ENCODE measurements at regions not wholly inside any gene's neighbourhood (a gene's known extent, or its start where the extent isn't known, plus 50 kb on each side); places are given as distances from the start of the nearest gene placed in this dataset.

GRCh38 chr17:31663576-31663975 lies 195.5 kb downstream of the COPRS start:
- H4K20me1 ChIP-seq (ENCODE audit: insufficient read depth, low read length) = no peaks in the 10 kb centered on the region
- H3K4me2 ChIP-seq (ENCODE audit: low read depth, low read length) = no peak overlapping the region
- no peak overlapping the region for H3K9ac ChIP-seq (ENCODE audit: low read length)
- no peaks in the 10 kb centered on the region for H3K9me3 ChIP-seq (replicated peaks; ENCODE audit: insufficient read depth, low read length)
- no peaks in the 10 kb centered on the region for H3K36me3 ChIP-seq (replicated peaks; ENCODE audit: insufficient read depth, low read length)
- H2AFZ ChIP-seq (ENCODE audit: low read length) = no peak overlapping the region
- no peaks in the 10 kb centered on the region for H3K4me1 ChIP-seq (ENCODE audit: low read length)
- no peak overlapping the region for H3K4me3 ChIP-seq (ENCODE audit: low read length)
- H3F3A ChIP-seq (ENCODE audit: insufficient read depth, low read length) = no peaks in the 10 kb centered on the region
- H3K27me3 ChIP-seq (replicated peaks; ENCODE audit: insufficient read depth, low read length) = no peaks in the 10 kb centered on the region
- no peaks in the 10 kb centered on the region for H3K79me2 ChIP-seq (ENCODE audit: low read length)
- no peak for DNase-seq
- TF ChIP-seq CTCF (IDR thresholded peaks at IDR 0.05; ENCODE audit: low read length) = no peak
- TF ChIP-seq EZH2phosphoT487 (IDR thresholded peaks at IDR 0.05; ENCODE audit: low read length) = no peak
- TF ChIP-seq EZH2 (optimal IDR thresholded peaks at IDR 0.05; ENCODE audit: low read depth, low read length) = no peak
- no peaks in the 10 kb centered on the region for H3K9me2 ChIP-seq (replicated peaks; ENCODE audit: insufficient read depth, low read length)
- no peak overlapping the region for H3K27ac ChIP-seq (ENCODE audit: low read length)

- TF ChIP-seq CTCF (IDR thresholded peaks at IDR 0.05; ENCODE audit: low read length) (no peak), EZH2phosphoT487 (IDR thresholded peaks at IDR 0.05; ENCODE audit: low read length) (no peak), EZH2 (optimal IDR thresholded peaks at IDR 0.05; ENCODE audit: low read depth, low read length) (no peak)
- no peaks in the 10 kb centered on the region for H4K20me1 ChIP-seq (ENCODE audit: insufficient read depth, low read length)
- H3K36me3 ChIP-seq (replicated peaks; ENCODE audit: insufficient read depth, low read length) = no peaks in the 10 kb centered on the region
- no peak overlapping the region for H3K4me3 ChIP-seq (ENCODE audit: low read length)
- no peaks in the 10 kb centered on the region for H3K9me3 ChIP-seq (replicated peaks; ENCODE audit: insufficient read depth, low read length)
- no peak overlapping the region for H3K4me2 ChIP-seq (ENCODE audit: low read depth, low read length)
- H3K4me1 ChIP-seq (ENCODE audit: low read length) = no peaks in the 10 kb centered on the region
- no peaks in the 10 kb centered on the region for H3F3A ChIP-seq (ENCODE audit: insufficient read depth, low read length)
- no peaks in the 10 kb centered on the region for H3K79me2 ChIP-seq (ENCODE audit: low read length)
- H3K9ac ChIP-seq (ENCODE audit: low read length) = no peak overlapping the region
- no peak for DNase-seq
- no peak overlapping the region for H3K27ac ChIP-seq (ENCODE audit: low read length)
- H3K27me3 ChIP-seq (replicated peaks; ENCODE audit: insufficient read depth, low read length) = no peaks in the 10 kb centered on the region
- H2AFZ ChIP-seq (ENCODE audit: low read length) = no peak overlapping the region
- H3K9me2 ChIP-seq (replicated peaks; ENCODE audit: insufficient read depth, low read length) = no peaks in the 10 kb centered on the region
Measured at GRCh38 chr17:31660684-31661083, 198.4 kb downstream of the COPRS start.

- DNase-seq = no peak
- H3K79me2 ChIP-seq (ENCODE audit: low read length) = no peaks in the 10 kb centered on the region
- H4K20me1 ChIP-seq (ENCODE audit: insufficient read depth, low read length) = no peaks in the 10 kb centered on the region
- no peaks in the 10 kb centered on the region for H3K27me3 ChIP-seq (replicated peaks; ENCODE audit: insufficient read depth, low read length)
- no peak overlapping the region for H2AFZ ChIP-seq (ENCODE audit: low read length)
- H3K9me3 ChIP-seq (replicated peaks; ENCODE audit: insufficient read depth, low read length) = no peaks in the 10 kb centered on the region
- H3K27ac ChIP-seq (ENCODE audit: low read length) = no peak overlapping the region
- no peaks in the 10 kb centered on the region for H3K36me3 ChIP-seq (replicated peaks; ENCODE audit: insufficient read depth, low read length)
- H3F3A ChIP-seq (ENCODE audit: insufficient read depth, low read length) = no peaks in the 10 kb centered on the region
- no peak overlapping the region for H3K4me2 ChIP-seq (ENCODE audit: low read depth, low read length)
- H3K9me2 ChIP-seq (replicated peaks; ENCODE audit: insufficient read depth, low read length) = no peaks in the 10 kb centered on the region
- H3K4me1 ChIP-seq (ENCODE audit: low read length) = no peaks in the 10 kb centered on the region
- no peak overlapping the region for H3K9ac ChIP-seq (ENCODE audit: low read length)
- TF ChIP-seq EZH2phosphoT487 (IDR thresholded peaks at IDR 0.05; ENCODE audit: low read length) (no peak), EZH2 (optimal IDR thresholded peaks at IDR 0.05; ENCODE audit: low read depth, low read length) (no peak), CTCF (IDR thresholded peaks at IDR 0.05; ENCODE audit: low read length) (no peak)
- H3K4me3 ChIP-seq (ENCODE audit: low read length) = no peak overlapping the region
Measured at GRCh38 chr17:31657876-31658275, 201.2 kb downstream of the COPRS start.
